A673 (cell line): ENCODE measurements at regions not wholly inside any gene's neighbourhood (a gene's known extent, or its start where the extent isn't known, plus 50 kb on each side); places are given as distances from the start of the nearest gene placed in this dataset.

Experiments used
- EZH2 ChIP-seq: fragments of 200-600 bp; sonication (generic); IDR thresholded peaks from 2 replicates; pipeline ENCODE4 v1.6.1; 2017; ENCODE audit warnings: borderline replicate concordance, low read depth, mild to moderate bottlenecking, mixed read lengths, antibody characterized with exemption, low read length; ENCODE audit not compliant: poor library complexity, severe bottlenecking
- TF ChIP-seq, protein P1 (sequence below): fragments of 300-800, 200-600 bp; sonication (generic); conservative IDR thresholded peaks from 2 replicates; pipeline ENCODE4 v1.5.1; 2017; ENCODE audit warnings: low read depth, mild to moderate bottlenecking, antibody characterized with exemption, low read length, moderate library complexity, mixed read lengths

DNA sequence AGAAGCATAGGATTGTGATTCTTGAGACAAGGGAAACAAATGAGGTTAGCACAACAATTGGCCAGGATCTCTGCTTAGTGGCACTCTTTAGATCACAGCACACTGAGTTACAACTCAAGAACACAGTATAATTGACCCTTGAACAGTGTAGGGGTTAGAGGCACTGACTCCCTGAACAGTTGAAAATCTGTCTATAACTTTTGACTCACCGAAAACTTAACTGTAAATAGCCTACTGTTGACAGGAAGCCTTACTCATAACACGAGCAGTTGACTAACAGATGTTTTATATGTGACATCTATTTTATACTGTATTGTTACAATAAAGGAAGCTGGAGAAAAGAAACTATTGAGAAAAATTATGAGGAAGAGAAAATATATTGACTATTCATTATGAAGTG lies 296.1 kb downstream of the RERGL start:
- TF ChIP-seq, protein P1, sequence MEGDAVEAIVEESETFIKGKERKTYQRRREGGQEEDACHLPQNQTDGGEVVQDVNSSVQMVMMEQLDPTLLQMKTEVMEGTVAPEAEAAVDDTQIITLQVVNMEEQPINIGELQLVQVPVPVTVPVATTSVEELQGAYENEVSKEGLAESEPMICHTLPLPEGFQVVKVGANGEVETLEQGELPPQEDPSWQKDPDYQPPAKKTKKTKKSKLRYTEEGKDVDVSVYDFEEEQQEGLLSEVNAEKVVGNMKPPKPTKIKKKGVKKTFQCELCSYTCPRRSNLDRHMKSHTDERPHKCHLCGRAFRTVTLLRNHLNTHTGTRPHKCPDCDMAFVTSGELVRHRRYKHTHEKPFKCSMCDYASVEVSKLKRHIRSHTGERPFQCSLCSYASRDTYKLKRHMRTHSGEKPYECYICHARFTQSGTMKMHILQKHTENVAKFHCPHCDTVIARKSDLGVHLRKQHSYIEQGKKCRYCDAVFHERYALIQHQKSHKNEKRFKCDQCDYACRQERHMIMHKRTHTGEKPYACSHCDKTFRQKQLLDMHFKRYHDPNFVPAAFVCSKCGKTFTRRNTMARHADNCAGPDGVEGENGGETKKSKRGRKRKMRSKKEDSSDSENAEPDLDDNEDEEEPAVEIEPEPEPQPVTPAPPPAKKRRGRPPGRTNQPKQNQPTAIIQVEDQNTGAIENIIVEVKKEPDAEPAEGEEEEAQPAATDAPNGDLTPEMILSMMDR = no peak
- no peak for TF ChIP-seq EZH2
